ENCODE measurements at regions not wholly inside any gene's neighbourhood (a gene's known extent, or its start where the extent isn't known, plus 50 kb on each side); places are given as distances from the start of the nearest gene placed in this dataset.

- no peak for TF ChIP-seq ZNF532 (CRISPR knock-in tag; IDR thresholded peaks at IDR 0.05; ENCODE audit: borderline replicate concordance)
- no peak for TF ChIP-seq NFATC4 (CRISPR knock-in tag; IDR thresholded peaks at IDR 0.05)
- no peak for TF ChIP-seq GTF2I (CRISPR knock-in tag; conservative IDR thresholded peaks at IDR 0.05)
- no peak for TF ChIP-seq ATF2 (CRISPR knock-in tag; IDR thresholded peaks at IDR 0.05; ENCODE audit: borderline replicate concordance, low read depth)
- no peak for TF ChIP-seq CREB1 (CRISPR knock-in tag; IDR thresholded peaks at IDR 0.05)
- TF ChIP-seq MAX (CRISPR knock-in tag; IDR thresholded peaks at IDR 0.05): no peak
- TF ChIP-seq E2F5 (CRISPR knock-in tag; IDR thresholded peaks at IDR 0.05): no peak
- TF ChIP-seq IRF1 (CRISPR knock-in tag; IDR thresholded peaks at IDR 0.05): no peak
- TF ChIP-seq SMAD4 (CRISPR knock-in tag; IDR thresholded peaks at IDR 0.05): no peak
- TF ChIP-seq GRHL2 (CRISPR knock-in tag; IDR thresholded peaks at IDR 0.05; ENCODE audit: insufficient replicate concordance, severe bottlenecking): no peak
- no peak for TF ChIP-seq ATF6 (CRISPR knock-in tag; IDR thresholded peaks at IDR 0.05)
Observed at GRCh38 chr11:25920356-25920755, 411.6 kb upstream of the ANO3 start (continued).

GRCh38 chr11:25924586-25924985 lies 407.3 kb upstream of the ANO3 start:
- Mint-ChIP-seq H3K4me3 (no peak overlapping the region), H3K4me1 (peaks cover 8% of the 10 kb centered on the region; the same call in 1 of the 2 replicates), H3K27me3 (ENCODE audit: low read depth) (no peaks in the 10 kb centered on the region), H3K9me3 (peaks cover 38% of the 10 kb centered on the region), H3K27ac (no peak overlapping the region), H3K36me3 (peaks cover 25% of the 10 kb centered on the region)
- CTCF ChIA-PET: no interaction called here
- POLR2A ChIA-PET: no interaction called here
- ATAC-seq (no peak), DNase-seq (ENCODE audit: low spot score) (no peak)
- TF ChIP-seq HMGA2 (CRISPR knock-in tag; IDR thresholded peaks at IDR 0.05) (no peak), SP1 (CRISPR knock-in tag; conservative IDR thresholded peaks at IDR 0.05) (no peak), STAT6 (CRISPR knock-in tag; conservative IDR thresholded peaks at IDR 0.05; ENCODE audit: low read depth) (no peak), TEAD1 (CRISPR knock-in tag; IDR thresholded peaks at IDR 0.05) (no peak), CTCF (IDR thresholded peaks at IDR 0.05) (no peak), ATF1 (CRISPR knock-in tag; IDR thresholded peaks at IDR 0.05) (no peak), IRF1 (CRISPR knock-in tag; IDR thresholded peaks at IDR 0.05) (no peak)
